ENCODE measurements at regions not wholly inside any gene's neighbourhood (a gene's known extent, or its start where the extent isn't known, plus 50 kb on each side); places are given as distances from the start of the nearest gene placed in this dataset.

DNA sequence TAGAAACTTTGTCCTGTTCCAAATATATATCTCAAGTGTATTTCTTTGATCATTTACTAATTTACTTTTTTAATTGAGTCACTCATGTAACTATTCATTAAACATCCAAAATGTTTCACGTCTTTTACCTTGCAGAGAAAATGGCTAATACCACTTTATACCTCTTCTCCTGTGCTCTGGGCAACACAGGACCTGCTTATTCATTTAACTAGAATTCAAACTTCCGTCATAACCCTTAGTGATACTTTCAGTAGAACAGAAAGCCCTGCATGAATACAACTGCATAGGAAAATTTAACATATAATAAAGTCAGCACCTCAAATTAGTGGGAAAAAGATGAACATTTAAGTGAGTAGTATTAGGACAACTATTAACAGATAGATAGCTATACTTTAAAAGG, 205.2 kb downstream of the MREG start:
- no peaks in the 10 kb centered on the region for H3K9me3 ChIP-seq
- no peaks in the 10 kb centered on the region for H3K4me1 ChIP-seq (ENCODE audit: insufficient read depth)
- H3K27me3 ChIP-seq = no peaks in the 10 kb centered on the region
- WGBS, 3 donors = 86 to 90% (median 87%) methylated on average over 2 of the region's 2 CpGs
- no peak overlapping the region for H3K27ac ChIP-seq
- no peak for DNase-seq
- TF ChIP-seq, protein P1, sequence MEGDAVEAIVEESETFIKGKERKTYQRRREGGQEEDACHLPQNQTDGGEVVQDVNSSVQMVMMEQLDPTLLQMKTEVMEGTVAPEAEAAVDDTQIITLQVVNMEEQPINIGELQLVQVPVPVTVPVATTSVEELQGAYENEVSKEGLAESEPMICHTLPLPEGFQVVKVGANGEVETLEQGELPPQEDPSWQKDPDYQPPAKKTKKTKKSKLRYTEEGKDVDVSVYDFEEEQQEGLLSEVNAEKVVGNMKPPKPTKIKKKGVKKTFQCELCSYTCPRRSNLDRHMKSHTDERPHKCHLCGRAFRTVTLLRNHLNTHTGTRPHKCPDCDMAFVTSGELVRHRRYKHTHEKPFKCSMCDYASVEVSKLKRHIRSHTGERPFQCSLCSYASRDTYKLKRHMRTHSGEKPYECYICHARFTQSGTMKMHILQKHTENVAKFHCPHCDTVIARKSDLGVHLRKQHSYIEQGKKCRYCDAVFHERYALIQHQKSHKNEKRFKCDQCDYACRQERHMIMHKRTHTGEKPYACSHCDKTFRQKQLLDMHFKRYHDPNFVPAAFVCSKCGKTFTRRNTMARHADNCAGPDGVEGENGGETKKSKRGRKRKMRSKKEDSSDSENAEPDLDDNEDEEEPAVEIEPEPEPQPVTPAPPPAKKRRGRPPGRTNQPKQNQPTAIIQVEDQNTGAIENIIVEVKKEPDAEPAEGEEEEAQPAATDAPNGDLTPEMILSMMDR (IDR thresholded peaks at IDR 0.05) = no peak
- no peak for TF ChIP-seq EP300 (IDR thresholded peaks at IDR 0.05)
- intact Hi-C loops (cut with DNase I) = no loop called here
- H3K36me3 ChIP-seq = no peaks in the 10 kb centered on the region
- H3K4me3 ChIP-seq = no peak overlapping the region

DNA sequence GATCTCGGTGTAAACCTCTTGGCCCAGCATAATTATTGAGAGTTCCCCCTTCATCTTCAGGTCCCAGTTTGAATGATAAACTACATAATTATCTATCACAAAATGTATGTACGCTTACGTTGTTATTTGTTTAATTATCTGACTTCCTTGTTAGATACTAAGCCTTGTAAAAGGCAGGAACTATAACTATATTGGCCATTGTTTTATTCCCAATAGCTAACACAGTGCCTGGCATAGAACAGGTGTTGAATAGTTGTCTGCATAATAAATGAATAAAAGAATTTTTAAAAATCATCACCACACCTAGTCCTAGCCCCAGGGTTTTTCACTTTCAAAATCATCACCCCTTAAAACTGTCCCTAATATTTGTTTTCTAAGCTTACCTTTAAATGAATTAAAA, 207.9 kb downstream of the MREG start:
- WGBS, 3 donors = 93 to 97% (median 94%) methylated on average over 3 of the region's 3 CpGs
- H3K4me3 ChIP-seq = no peak overlapping the region
- intact Hi-C loops (cut with DNase I) = no loop called here
- no peak overlapping the region for H3K27ac ChIP-seq
- TF ChIP-seq POLR2A (IDR thresholded peaks at IDR 0.05) (no peak), EP300 (IDR thresholded peaks at IDR 0.05) (no peak)
- TF ChIP-seq, protein P1 (IDR thresholded peaks at IDR 0.05) = no peak
- no peaks in the 10 kb centered on the region for H3K36me3 ChIP-seq
- H3K4me1 ChIP-seq (ENCODE audit: insufficient read depth) = no peaks in the 10 kb centered on the region
- no peak for DNase-seq
- H3K9me3 ChIP-seq = no peaks in the 10 kb centered on the region
- H3K27me3 ChIP-seq = no peaks in the 10 kb centered on the region

DNA sequence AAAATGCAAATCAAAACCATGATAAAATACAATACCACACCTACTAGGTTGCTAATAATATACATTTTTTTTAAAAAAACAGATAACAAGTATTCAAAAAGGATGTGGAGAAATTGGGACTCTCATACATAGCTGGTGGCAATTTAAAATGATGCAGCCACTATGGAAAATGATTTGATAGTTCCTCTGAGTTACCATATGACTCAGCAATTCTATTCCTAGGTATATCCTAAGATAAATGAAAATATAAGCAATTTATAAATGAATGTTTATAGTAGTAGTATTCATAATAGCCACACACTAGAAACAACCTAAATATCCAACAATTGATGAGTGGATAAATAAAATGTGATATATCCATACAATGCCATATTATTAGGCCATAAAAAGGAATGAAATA, 210.2 kb downstream of the MREG start:
- H3K4me1 ChIP-seq (ENCODE audit: insufficient read depth) = no peaks in the 10 kb centered on the region
- DNase-seq = no peak
- no peaks in the 10 kb centered on the region for H3K27me3 ChIP-seq
- TF ChIP-seq POLR2A (IDR thresholded peaks at IDR 0.05) = no peak
- no peaks in the 10 kb centered on the region for H3K9me3 ChIP-seq
- H3K27ac ChIP-seq = no peak overlapping the region
- no peaks in the 10 kb centered on the region for H3K36me3 ChIP-seq
- intact Hi-C loops (cut with DNase I) = no loop called here
- H3K4me3 ChIP-seq = no peak overlapping the region

DNA sequence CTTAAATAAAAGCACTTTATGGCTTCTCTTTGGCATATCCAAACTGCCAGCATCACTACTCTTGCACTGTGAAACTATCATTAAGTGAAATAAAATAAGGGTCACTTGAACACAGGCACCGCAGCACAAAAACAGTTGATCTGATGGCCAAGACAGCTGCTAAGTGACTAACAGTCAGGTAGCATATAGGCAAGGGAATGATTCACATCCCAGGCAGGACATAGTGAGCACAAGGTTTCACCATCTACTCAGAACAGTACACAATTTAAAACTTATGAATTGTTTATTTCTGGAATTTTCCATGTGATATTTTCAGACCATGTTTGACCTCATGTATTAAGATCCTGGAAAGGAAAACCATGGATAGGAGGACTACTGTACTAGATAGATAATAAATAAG, 214.2 kb downstream of the MREG start:
- Histone ChIP-seq H3K36me3 (no peaks in the 10 kb centered on the region), H3K4me3 (no peak overlapping the region), H3K4me1 (ENCODE audit: insufficient read depth) (peaks cover 4% of the 10 kb centered on the region), H3K9me3 (no peaks in the 10 kb centered on the region), H3K27ac (no peak overlapping the region), H3K27me3 (no peaks in the 10 kb centered on the region)
- no peak for DNase-seq
- WGBS, 3 donors = 98 to 100% (median 98%) methylated on average over 1 of the region's 1 CpG
- no peak for TF ChIP-seq POLR2A (IDR thresholded peaks at IDR 0.05)
- TF ChIP-seq, protein P1 (IDR thresholded peaks at IDR 0.05) = no peak
- TF ChIP-seq EP300 (IDR thresholded peaks at IDR 0.05) = no peak
- intact Hi-C loops (cut with DNase I) = no loop called here

DNA sequence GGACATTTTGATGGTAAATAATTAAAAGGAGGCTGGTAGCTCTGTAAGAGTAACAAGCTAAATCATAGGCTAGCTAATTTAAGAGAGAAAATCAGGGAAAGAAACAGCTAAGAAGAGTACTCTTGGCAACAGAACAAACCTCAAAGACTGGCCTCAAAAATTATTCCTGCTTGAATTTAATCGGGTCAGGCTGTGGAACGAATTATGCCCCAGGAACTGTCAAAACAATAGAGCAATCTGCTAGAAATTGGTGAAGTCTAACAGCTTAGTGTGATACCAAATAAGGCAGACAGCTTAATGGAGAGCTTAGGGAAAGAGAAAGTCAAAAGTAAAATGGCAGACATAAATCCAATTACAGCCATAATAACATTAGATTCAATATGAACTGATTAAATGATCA, 215.7 kb downstream of the MREG start:
- intact Hi-C loops (cut with DNase I) = no loop called here
- H3K4me1 ChIP-seq (ENCODE audit: insufficient read depth) = peaks cover 8% of the 10 kb centered on the region
- WGBS, 3 donors = 5 to 22% (median 7%) methylated on average over 2 of the region's 2 CpGs
- TF ChIP-seq, protein P1 (IDR thresholded peaks at IDR 0.05) = no peak
- no peak for TF ChIP-seq EP300 (IDR thresholded peaks at IDR 0.05)
- no peak for TF ChIP-seq POLR2A (IDR thresholded peaks at IDR 0.05)
- H3K27ac ChIP-seq = no peak overlapping the region
- no peak overlapping the region for H3K4me3 ChIP-seq
- H3K9me3 ChIP-seq = no peaks in the 10 kb centered on the region
- DNase-seq = no peak
- no peaks in the 10 kb centered on the region for H3K36me3 ChIP-seq
- no peaks in the 10 kb centered on the region for H3K27me3 ChIP-seq

Data from ovary (tissue), 7 donors.